Cerebellar cortex (tissue), 1 donor: ENCODE measurements at regions not wholly inside any gene's neighbourhood (a gene's known extent, or its start where the extent isn't known, plus 50 kb on each side); places are given as distances from the start of the nearest gene placed in this dataset.
"Not testable (repeated sequence)": the region's sequence is repeated elsewhere in the genome, so short reads cannot be mapped to it uniquely, and the experiment has no call there.

Source experiments
- DNase-seq: peaks from one replicate; pipeline ENCODE4 v3.0.0-alpha.2; 2015; ENCODE audit warnings: low spot score

DNA sequence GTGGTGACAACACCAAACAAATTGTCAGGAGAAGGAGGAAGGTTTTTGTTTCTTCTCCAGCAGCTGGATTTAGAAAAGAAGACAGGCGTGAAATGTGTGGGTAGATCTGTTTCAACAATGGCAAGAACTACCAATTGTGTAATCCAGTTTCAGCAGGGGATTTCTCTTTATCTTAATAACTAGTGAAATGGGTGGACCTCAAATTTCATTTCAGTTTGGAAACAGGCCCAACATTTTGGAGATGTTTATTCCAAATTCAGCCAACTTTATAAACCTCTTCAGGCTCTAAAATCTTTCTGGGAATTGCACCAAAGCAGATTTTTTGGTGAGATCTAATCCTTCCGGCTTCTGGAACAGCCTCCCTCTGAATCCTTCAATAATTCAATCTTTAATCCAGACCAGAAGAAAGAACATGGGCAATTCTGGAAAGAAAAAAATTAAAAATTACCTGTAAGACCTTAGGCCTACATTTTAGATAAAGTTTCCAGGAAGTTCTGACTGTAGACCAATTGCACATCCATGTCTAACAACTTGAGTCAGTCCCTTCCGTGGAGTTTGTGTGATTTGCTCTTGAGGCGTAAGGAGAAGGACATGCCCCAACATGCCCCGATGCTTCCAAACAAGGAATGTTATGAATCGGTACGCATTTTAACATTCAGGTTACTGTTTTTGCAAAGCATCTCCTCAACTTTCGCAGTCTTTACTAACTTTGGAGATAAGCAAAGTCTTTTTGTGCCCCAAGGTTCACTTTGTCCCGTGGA, 423.6 kb downstream of the IRX1 start:
- no peak for DNase-seq

DNA sequence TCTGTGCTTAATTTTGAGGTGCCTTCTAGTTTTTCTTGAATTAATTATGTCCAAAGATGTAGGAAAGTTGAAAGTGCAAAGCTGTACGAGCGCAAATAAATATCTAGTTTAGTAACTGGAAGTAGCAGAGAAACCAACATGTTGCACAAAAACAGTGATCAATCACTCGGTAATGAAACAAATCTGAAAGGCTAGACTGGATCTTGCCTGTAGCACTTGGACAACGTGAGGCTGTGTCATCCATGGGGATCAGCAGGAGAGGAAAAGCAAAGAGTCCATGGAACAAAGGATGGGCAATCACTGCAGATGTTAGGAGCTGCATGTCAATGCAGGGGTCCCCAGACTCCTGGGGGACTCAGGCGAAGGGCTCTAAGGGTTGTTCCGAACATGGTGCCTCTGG, 424.2 kb downstream of the IRX1 start:
- no peak for DNase-seq

DNA sequence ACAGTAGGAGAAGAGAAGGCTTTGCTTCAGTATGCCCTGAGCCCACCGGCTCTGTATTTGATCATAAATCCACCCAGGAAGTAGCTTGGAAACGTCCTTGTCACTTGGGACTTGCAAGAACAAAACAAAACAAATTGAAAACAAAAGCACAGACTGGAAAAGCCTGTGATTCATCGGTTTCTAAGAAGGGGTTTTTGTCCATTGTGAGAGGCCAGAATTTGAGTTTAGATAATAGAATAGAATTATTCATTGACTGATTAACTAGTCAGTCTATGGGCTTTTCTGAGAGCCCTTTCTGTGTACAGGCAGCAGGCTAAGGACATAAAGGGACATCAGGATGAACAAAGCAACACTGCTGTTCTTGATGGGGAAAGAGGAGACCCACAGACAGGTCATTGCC, 424.8 kb downstream of the IRX1 start:
- no peak for DNase-seq

DNA sequence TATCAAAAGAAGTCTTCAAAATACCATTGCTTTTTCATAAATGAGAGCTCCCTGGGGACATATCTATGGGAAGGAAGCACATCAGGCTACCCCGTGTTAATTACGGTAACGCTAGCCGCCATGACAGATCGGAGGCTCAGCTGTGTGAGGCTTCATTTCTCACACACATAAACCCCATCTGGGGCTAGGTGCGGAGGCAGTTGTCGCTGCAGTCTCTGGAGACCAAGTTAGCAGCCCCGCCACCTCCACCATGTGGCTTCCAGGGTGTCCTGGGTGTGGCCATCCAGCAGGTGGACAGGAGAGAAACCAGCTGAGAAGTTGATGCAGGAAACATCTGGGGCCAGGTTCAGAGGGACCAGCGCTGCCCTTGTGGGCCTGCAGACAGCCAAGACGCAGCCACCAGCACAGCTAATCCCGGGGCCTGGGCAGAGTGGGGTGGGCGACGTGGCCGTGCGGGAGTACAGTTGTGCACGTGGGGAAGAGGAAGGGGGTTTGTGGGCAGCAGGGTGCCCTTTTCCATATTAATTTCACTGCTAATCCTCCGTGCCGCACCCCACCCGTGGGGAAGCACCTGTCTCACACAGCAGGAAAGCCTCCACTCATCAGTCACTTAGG, 426.5 kb downstream of the IRX1 start:
- DNase-seq, result no peak

DNA sequence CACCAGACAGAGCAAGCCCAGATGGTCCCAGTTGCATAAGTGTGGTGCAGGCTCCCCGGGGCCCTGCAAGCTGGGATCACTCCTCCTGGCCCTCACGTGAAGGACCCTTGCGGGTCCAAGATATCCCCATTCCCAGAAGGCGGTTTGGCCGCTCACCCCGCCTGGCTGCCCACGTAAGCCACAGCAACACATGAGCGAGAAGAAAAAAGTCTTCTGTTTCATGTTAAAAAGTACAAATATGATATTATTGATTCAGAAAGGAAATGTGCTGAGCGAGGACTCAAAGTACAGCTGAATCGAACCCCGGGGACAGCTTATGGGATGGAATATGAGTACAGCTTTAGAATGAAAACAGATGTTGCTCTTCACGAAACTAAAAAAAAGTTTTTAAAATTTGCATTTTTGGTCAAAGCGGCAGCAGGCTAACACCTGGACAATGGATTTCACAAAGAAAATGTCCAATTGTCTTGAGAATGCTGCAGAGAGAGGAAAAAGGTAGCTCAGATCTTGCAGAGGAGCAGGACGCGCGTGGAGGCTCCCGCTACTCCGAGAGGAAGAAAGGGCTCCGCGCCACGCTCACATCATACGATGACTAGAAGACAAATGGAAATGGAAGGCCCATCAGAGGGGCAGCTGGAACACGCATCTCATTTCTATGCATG, 427.6 kb downstream of the IRX1 start:
- DNase-seq, result no peak

DNA sequence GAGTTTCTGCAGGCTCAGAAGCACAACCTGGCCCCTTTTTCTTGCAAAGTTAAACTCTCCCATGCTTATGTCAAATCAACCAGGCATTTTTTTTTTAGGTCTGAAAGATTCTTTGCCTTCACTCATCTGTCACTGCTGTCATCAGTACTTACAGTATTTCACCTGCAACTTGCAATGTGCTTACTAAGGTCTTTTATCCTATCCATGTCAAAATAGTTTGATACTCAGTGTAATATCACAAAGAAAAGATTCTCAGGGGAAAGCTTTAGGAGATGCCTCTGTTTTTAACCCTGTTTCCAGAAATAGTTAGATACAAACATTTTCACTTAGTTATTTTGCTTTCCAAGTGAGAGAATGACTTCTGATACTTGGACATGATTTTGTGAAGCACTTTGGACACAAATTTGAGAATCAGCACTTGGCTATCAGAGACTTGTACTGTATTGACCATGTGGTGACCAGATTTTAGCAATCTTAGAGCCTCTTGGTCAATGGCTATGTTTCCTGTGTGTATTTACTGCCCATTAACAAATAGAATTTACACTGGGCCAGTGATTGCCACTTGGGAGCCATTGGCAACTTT, 428.2 kb downstream of the IRX1 start:
- no peak for DNase-seq

DNA sequence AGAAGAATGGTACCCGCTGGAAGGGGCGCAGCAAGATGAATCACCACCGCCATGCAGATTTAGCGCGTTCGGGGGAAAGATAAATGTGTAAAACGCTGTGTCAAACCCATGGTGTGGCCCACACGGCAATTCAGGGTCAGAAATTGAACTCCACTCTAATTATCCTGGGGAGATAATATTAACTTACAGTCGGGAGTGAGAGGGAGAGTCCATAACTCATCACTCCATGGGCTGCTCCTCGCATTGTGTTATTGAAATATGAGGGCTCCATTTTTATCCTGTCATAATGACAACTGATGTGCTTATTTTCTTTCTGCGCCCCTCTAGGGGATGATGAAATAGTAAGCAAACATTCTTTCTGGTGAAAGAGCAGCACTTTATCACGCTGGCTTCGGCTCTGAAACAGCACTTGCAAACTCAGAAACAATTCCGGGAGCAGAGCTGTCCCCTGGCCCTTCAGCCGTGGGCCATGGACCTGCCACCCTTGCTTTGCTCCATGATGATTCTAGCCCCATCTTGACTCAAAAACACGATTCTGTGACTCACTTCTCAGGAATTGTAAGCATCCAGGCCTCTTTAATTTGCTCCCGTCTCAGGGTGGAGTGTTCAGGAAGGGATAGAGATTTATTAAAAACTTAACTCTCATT, 431.6 kb downstream of the IRX1 start:
- no peak for DNase-seq

DNA sequence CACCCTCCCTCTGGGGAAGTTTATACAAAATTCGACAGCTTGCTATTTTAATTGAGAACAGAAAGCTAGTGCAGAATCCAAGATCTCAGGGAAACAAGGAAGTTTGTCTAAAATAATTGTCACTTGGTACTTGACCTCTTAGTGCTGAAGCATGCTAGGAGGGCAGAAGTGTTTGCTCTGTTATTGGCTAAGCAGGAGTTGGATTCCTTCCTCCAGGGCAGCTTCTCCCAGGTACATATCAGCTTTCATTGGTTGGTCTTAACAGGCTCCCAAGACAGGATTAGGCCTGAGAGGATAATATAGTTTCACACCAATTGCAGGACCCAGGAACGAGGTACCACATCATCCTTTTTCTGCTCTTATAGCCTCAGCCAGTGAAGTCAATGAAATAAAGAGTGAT, 432.8 kb downstream of the IRX1 start:
- no peak for DNase-seq

DNA sequence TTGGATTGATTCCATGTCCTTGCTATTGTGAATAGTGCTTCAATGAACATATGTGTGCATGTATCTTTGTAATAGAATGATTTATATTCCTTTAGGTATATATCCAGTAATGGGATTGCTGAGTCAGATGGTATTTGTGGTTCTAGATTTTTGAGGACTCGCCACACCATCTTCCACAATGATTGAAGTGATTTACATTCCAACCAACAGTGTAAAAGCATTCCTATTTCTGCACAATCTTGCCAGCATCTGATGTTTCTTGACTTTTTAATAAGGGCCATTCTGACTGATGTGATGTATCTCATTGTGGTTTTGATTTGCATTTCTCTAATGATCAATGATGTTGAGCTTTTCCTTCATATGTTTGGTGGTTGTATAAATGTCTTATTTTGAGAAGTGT, 437.9 kb downstream of the IRX1 start:
- not testable (repeated sequence) for DNase-seq

DNA sequence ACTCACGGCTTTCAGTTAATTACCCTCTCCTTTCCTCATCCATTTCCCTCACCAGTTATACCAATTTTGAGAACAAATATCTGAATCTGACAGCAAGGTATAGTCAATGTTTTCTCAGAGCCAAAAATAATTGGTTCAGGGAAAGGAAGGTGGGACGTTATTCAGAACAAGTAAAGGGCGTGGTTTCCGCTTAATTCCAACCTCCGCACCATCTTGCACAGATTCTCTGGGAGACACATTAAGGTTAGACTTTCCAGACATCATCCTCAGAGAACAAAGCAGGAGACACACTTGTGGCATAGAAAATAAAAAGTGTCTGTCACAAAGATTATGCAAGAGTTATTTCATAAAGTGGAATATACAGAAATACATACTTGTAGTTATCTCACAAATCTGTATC, 441.2 kb downstream of the IRX1 start:
- DNase-seq, result no peak

DNA sequence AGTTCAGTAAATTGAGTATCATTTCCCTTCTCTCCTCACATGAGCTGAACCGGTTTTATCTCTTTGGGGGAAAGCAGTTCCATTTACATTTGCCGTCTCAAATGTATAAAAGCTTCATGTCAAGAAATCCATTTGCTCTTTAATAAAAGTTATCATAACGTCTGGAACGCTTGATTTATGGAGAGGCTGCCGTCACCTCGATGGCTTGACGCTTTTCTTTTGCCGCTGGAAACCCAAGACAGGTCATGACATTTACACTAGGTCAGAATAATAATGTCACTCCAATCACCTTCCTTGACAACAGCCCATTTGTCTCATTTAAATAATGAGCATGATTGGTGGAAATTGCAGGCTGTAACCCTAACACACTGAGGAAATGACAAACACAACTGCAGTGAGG, 443.4 kb downstream of the IRX1 start:
- DNase-seq, result no peak

DNA sequence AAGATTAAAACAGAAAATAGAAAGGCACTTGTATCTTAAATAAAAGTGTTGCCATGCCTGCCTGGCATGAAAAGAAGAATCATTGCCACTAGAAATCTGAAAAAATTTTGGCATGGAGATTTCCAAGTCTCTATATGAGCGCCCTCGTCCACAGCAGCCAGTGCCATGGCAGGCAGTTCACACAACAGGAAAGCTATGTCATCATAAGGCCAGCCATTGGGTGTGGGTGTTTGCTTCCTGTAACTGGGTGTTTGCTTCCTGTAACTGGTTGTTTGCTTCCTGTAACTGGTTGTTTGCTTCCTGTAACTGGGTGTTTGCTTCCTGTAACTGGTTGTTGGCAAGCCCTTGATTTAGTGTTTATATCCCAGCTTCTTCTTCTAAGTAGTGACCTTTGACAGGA, 446.7 kb downstream of the IRX1 start:
- no peak for DNase-seq

DNA sequence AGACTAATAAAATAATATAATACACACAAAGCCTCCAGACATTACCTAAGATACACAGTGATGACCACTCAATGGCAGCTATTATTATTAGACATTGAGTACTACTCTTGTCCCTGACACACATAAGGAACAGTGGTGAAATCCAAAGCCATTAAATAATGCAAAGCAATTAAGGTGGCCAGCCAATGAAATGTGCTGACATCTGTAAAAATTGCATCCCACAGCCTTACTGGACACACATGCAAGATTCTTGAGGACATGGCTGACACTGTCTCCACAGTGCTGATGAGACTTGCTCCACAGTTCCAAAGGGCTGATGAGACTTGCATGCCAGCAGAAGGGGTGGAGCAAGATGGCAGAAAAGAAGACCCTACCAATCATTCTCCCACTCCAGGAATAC, 447.5 kb downstream of the IRX1 start:
- DNase-seq, result no peak

DNA sequence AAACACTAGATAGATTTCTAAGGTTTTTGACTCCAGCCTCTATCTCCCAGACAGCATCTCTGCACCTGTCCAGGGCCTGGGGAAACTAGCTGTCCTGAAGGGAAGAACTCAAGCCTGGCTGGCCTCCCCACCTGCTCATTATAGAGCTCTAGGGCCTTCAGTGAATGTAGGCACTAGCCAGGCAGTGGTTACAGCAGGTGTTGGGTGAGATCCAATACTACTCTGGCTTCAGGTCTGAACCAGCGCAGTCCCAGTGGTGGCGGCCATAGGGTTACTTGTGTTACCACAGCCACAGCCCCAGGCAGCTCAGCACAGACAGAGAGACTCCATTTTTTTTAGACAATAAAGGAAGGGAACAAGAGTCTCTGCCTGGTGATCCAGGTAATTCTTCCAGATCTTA, 449.2 kb downstream of the IRX1 start:
- no peak for DNase-seq

DNA sequence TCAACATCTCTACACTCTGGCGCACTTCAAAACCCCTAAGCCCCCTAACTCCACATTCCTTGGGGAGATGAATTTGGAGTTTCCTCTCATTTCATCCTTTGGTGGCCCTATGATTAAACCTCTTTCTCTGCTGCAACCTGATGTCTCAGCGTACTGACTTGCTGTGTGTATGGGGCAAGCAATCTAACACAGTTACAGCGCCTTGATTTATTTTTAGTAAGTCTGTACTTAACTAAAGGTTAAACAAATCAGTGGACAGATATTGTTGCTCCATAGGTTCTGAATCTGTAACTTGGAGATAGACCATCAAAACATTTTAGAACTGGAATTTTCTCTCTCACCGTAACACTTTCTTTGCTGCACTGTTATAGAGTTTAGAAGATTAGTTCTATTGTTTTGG, 452.8 kb downstream of the IRX1 start:
- DNase-seq, result no peak

DNA sequence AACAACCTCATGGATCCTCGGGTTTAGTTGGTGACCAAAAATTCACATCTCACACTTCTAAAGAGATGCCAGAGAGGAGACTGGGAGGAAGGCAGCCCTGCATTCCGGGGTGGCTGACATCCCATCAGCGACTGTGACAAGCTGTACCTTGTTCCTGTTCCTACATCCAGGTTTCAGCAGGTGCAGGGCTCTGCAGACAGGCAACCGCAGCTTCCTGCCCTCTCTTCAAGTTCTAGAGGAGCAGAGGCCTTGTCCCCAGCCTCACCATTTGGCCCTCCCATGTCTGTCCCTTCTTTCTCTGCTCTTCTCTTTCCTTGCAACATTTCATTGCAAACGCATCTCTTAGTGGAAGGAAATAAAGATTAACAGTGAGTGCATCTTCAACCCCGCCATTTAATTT, 454.6 kb downstream of the IRX1 start:
- no peak for DNase-seq

DNA sequence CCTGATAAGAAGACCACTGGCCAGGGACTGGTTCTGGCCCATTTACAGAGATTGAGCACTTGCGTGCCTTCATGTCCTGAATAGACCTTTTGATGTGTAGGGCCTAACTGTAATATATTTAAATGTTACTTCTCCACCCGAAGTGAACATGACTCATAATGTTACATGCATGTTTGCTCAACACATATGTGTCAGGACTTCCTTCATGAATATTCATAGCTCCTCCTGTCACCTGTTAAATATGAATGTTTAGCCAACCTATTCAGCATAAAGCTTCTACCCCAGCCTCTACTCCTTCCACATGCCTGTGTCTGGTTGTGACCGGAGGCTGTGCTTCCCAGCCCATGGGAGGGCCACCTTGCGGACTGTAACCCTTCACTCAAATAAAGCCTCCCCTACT, 457.5 kb downstream of the IRX1 start:
- no peak for DNase-seq

DNA sequence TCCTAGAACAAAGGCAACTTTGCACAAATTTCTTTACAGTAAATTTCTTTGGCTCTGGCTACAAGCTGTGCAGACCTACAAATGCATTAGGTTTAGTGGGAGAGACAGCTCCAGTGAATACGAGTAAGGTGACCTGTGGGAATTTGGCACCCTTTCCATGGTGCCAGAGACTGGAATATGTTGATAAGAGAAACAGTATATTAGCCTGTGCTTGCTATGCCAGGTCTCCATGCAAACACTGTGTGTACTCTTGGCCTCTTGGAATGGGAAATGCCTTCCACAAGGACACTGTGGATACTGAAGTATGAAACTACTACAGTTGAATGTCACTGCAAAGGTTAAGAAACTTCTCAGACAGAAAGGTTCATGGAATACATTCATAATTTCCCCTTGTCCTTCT, 458.5 kb downstream of the IRX1 start:
- no peak for DNase-seq

DNA sequence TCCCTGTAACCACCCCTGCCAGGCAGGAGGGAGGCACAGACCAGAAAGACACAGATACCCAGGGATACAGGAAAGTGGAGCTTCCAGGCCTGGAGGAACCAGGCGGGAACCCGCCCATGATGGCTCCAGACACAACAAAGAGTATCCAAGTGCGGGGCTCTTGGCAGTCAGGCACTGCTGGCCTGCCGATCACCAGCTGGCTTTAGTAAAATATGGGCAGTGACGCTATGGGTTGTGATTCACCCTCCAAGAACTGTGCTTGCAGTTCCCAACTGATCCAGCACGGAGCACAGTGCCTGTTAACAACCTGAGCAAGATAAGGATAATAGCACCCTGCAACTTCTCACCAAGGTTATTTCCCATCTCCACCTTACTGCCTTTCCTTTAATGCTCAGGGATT, 463.3 kb downstream of the IRX1 start:
- DNase-seq, result no peak

DNA sequence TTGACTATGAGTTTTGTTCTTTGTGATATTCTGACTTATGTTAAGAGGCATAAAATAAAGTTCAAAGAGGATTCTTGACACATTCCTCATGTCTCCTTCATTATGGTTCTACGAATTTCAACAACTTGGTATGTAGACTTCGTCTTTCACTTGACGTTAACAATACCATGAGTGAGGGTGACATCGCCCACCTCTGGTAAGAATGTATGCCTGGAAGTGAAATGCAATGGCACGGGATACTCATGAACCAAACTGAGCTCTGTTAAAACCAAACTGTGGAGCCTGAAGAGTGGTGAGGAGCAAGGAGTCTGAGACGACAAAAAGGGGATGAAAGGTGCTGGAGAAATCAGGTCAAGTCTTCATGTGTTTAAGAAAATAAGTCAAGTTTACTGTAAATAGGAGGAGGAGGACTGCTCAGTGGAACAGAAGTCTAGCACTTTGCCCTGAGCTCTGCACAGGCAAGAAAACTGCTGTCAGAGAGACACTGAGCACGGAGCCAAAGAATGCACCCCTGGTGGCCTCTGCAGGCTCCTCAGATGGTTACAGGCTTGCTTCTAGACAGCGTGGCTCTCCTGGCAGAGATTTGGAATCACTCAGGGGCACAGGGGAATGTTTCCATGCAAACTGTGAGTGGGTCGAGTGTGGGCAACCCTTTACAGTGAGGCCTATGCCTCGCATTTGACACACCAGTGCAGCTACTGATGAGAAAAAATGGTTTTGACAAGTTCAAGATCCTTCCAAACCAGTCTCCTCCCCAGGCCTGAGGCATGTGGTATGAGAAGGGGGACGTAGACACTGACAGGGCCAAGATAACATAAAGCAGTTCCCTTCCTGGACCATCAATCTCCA, 470.1 kb downstream of the IRX1 start:
- no peak for DNase-seq

DNA sequence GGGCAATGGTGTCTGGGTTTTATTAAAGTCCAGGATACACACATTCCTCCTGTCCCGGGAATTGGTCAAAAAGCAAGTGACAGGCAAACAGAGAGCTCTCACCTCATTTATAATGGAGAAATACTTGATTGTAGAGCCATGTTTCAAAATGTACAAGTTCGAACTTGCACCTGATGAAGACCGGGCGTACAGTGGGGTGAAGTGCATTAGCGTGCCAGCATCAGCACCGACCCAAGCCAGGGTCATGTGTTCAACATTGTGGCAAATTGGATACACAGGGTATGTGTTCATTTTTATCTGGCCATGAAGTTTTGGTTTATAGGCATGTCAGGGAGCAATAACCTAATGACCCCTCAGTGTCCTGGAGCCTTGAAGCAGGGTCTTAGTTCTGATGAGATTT, 472.5 kb downstream of the IRX1 start:
- DNase-seq, result no peak

DNA sequence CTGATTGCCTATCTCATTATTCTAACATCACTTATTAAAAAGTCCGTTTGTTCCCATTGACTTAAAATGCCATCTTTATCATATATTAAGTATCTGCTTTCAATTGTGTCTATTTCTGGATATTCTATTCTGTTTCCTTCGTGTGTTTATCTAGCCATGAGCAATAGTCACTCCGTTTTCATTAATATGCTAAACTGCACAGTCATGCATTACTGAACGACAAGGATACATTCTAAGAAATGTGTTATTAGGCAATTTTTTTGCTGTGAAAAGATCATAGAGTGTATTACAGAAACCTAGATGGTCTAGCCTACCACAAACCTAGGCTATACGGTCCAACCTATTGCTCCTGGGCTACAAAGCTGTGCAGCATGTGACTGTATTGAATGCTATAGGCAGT, 482.9 kb downstream of the IRX1 start:
- no peak for DNase-seq
